Loucy (cell line): ENCODE measurements at regions not wholly inside any gene's neighbourhood (a gene's known extent, or its start where the extent isn't known, plus 50 kb on each side); places are given as distances from the start of the nearest gene placed in this dataset.
"Not testable (repeated sequence)": the region's sequence is repeated elsewhere in the genome, so short reads cannot be mapped to it uniquely, and the experiment has no call there.

Source experiments
- H2AFZ ChIP-seq: fragments of 200-600 bp; sonication (generic); 2 replicates; pipeline ENCODE4 v1.6.0; 2016; ENCODE audit warnings: antibody characterized with exemption, mild to moderate bottlenecking, low read length, moderate library complexity
- H3F3A ChIP-seq: fragments of 200-600 bp; 2 replicates; pipeline ENCODE4 v1.6.0; 2016; ENCODE audit warnings: antibody characterized with exemption, low read depth, mild to moderate bottlenecking
- H3K27me3 ChIP-seq: fragments of 200-600 bp; sonication (generic); 2 replicates; pipeline ENCODE4 v1.6.1; 2014; ENCODE audit warnings: low read length, mild to moderate bottlenecking; ENCODE audit not compliant: insufficient read depth, poor library complexity, severe bottlenecking
- H3K36me3 ChIP-seq: fragments of 200-600 bp; sonication (generic); 2 replicates; pipeline ENCODE4 v1.6.1; 2016; ENCODE audit warnings: low read length; ENCODE audit not compliant: insufficient read depth
- H3K4me1 ChIP-seq: fragments of 200-600 bp; sonication (generic); 2 replicates; pipeline ENCODE4 v1.5.1; 2014; ENCODE audit warnings: low read length, mild to moderate bottlenecking; ENCODE audit not compliant: insufficient read depth, poor library complexity, severe bottlenecking
- H3K4me2 ChIP-seq: fragments of 200-600 bp; sonication (generic); 2 replicates; pipeline ENCODE4 v1.6.0; 2014; ENCODE audit warnings: antibody characterized with exemption, low read length, low read depth, mild to moderate bottlenecking; ENCODE audit not compliant: poor library complexity, severe bottlenecking
- H3K4me3 ChIP-seq: fragments of 200-600 bp; sonication (generic); 2 replicates; pipeline ENCODE4 v1.5.1; 2014; ENCODE audit warnings: low read length, mild to moderate bottlenecking, mixed read lengths; ENCODE audit not compliant: poor library complexity, severe bottlenecking
- H3K79me2 ChIP-seq: fragments of 200-600 bp; sonication (generic); 2 replicates; pipeline ENCODE4 v1.6.1; 2014; ENCODE audit warnings: low read length; ENCODE audit not compliant: insufficient read depth
- H3K9ac ChIP-seq: fragments of 200-600 bp; sonication (generic); 2 replicates; pipeline ENCODE4 v1.6.0; 2014; ENCODE audit warnings: mild to moderate bottlenecking, low read depth, low read length, moderate library complexity; ENCODE audit not compliant: poor library complexity, severe bottlenecking
- H3K9me2 ChIP-seq: fragments of 200-600 bp; sonication (generic); replicated peaks from 2 replicates; pipeline ENCODE4 v1.6.1; 2016; ENCODE audit warnings: low read depth, low read length, mixed read lengths
- H3K9me3 ChIP-seq: fragments of 200-600 bp; sonication (generic); 2 replicates; pipeline ENCODE4 v1.6.1; 2014; ENCODE audit warnings: mild to moderate bottlenecking, antibody characterized with exemption, low read length, low read depth; ENCODE audit not compliant: insufficient read depth
- H4K20me1 ChIP-seq: fragments of 200-600 bp; sonication (generic); 2 replicates; pipeline ENCODE4 v1.6.0; 2014; ENCODE audit warnings: antibody characterized with exemption, low read length, mild to moderate bottlenecking; ENCODE audit not compliant: insufficient read depth, poor library complexity, severe bottlenecking

GRCh38 chr11:71748965-71749620 lies 83.9 kb upstream of the DEFB108B start:
- H3K9ac ChIP-seq, H3K36me3 ChIP-seq: not testable (repeated sequence)

GRCh38 chr11:71750908-71751307 lies 82.1 kb upstream of the DEFB108B start:
- not testable (repeated sequence) for H3K9me3 ChIP-seq, H3K9me2 ChIP-seq, H3K36me3 ChIP-seq, H3K79me2 ChIP-seq, H4K20me1 ChIP-seq, H3F3A ChIP-seq, H3K27me3 ChIP-seq, H3K4me1 ChIP-seq, H3K4me2 ChIP-seq, H3K4me3 ChIP-seq, H3K9ac ChIP-seq, H2AFZ ChIP-seq

More at GRCh38 chr11:71748965-71749620, 83.9 kb upstream of the DEFB108B start:
- not testable (repeated sequence) for H3K27me3 ChIP-seq, H3K9me3 ChIP-seq, H3K4me3 ChIP-seq, H3K4me1 ChIP-seq, H2AFZ ChIP-seq, H4K20me1 ChIP-seq, H3F3A ChIP-seq, H3K79me2 ChIP-seq, H3K9me2 ChIP-seq, H3K4me2 ChIP-seq

- H3K79me2 ChIP-seq, H3K36me3 ChIP-seq, H3K4me3 ChIP-seq, H3K27me3 ChIP-seq, H3K9me2 ChIP-seq, H3F3A ChIP-seq, H3K4me2 ChIP-seq, H4K20me1 ChIP-seq, H2AFZ ChIP-seq, H3K4me1 ChIP-seq, H3K9ac ChIP-seq, H3K9me3 ChIP-seq: not testable (repeated sequence)
Measured at GRCh38 chr11:71764695-71765491, 68.1 kb upstream of the DEFB108B start.

GRCh38 chr11:71767016-71767415 lies 66.0 kb upstream of the DEFB108B start:
- H3K4me3 ChIP-seq, H3K9me3 ChIP-seq, H3K27me3 ChIP-seq, H3K79me2 ChIP-seq, H3K4me2 ChIP-seq, H3K9ac ChIP-seq, H3K4me1 ChIP-seq, H3K36me3 ChIP-seq, H2AFZ ChIP-seq, H3K9me2 ChIP-seq, H4K20me1 ChIP-seq, H3F3A ChIP-seq: not testable (repeated sequence)

- H3K9me2 ChIP-seq, H3K9me3 ChIP-seq, H4K20me1 ChIP-seq, H3K4me2 ChIP-seq, H3K36me3 ChIP-seq, H2AFZ ChIP-seq, H3F3A ChIP-seq, H3K79me2 ChIP-seq, H3K4me3 ChIP-seq, H3K9ac ChIP-seq, H3K4me1 ChIP-seq, H3K27me3 ChIP-seq: not testable (repeated sequence)
Measured at GRCh38 chr11:71772193-71772592, 60.8 kb upstream of the DEFB108B start.
